H1 (cell line): ENCODE measurements at regions not wholly inside any gene's neighbourhood (a gene's known extent, or its start where the extent isn't known, plus 50 kb on each side); places are given as distances from the start of the nearest gene placed in this dataset.

Experiments
- CTCF ChIA-PET: fragments of 300-600 bp; sonication (Branson Sonifier 250); formaldehyde crosslinking; loops from one replicate; lab custom pipeline; 2021; ENCODE audit not compliant: partially characterized antibody; lab: Charles Lee
- POLR2A ChIA-PET: fragments of 300-600 bp; sonication (Branson Sonifier 250); formaldehyde crosslinking; loops from one replicate; lab custom pipeline; 2021; ENCODE audit warnings: inconsistent platforms; ENCODE audit not compliant: partially characterized antibody; lab: Charles Lee
- DNase-seq, 2 experiments: peaks; one replicate each; pipeline versions ENCODE4 v3.0.0 to v3.0.0-alpha.2; 2010 to 2022; ENCODE audit warnings: low spot score in 2 of 2, low read depth in 1 of 2, mixed read lengths in 1 of 2
- FAIRE-seq: peaks from 2 replicates; lab custom pipeline; 2011; peaks lifted over from hg19 to GRCh38; lab: Jason Lieb, UNC
- H2AFZ ChIP-seq: 2 replicates; pipeline ENCODE4 v1.8.1; 2012; ENCODE audit warnings: low read length, inconsistent platforms
- H2AK5ac ChIP-seq: 2 replicates; pipeline ENCODE4 v1.6.1; 2013; ENCODE audit warnings: low read depth, low read length
- H2BK120ac ChIP-seq: replicated peaks from 2 replicates; pipeline ENCODE3; 2013; ENCODE audit warnings: low read depth, low read length, inconsistent platforms
- H2BK12ac ChIP-seq: 2 replicates; pipeline ENCODE4 v1.6.1; 2013; ENCODE audit warnings: low read depth, low read length
- H2BK15ac ChIP-seq: 2 replicates; pipeline ENCODE4 v1.6.1; 2013; ENCODE audit warnings: low read length
- H2BK20ac ChIP-seq: 2 replicates; pipeline ENCODE4 v1.6.1; 2013; ENCODE audit warnings: low read length
- H2BK5ac ChIP-seq: 2 replicates; pipeline ENCODE4 v1.6.1; 2013; ENCODE audit warnings: low read depth, low read length
- H3K14ac ChIP-seq: 2 replicates; pipeline ENCODE4 v1.6.1; 2013; ENCODE audit warnings: inconsistent platforms; ENCODE audit not compliant: insufficient read length
- H3K18ac ChIP-seq: 2 replicates; pipeline ENCODE4 v1.6.1; 2013; ENCODE audit warnings: low read length; ENCODE audit errors: extremely low read depth
- H3K23ac ChIP-seq: 2 replicates; pipeline ENCODE4 v1.6.1; 2013; ENCODE audit warnings: inconsistent platforms; ENCODE audit not compliant: insufficient read length
- H3K23me2 ChIP-seq: 2 replicates; pipeline ENCODE4 v1.6.1; 2013; ENCODE audit warnings: low read depth, low read length
- H3K27ac ChIP-seq: 2 replicates; pipeline ENCODE4 v1.6.1; 2011; ENCODE audit warnings: low read depth, low read length, inconsistent platforms
- H3K27me3 ChIP-seq, 4 experiments: replicated peaks in 1 of 4; 1 replicate in 1 of 4; 2 replicates in 3 of 4; pipeline versions ENCODE4 v1.6.1 to v1.8.1; 2011 to 2013; ENCODE audit warnings: low read length in 3 of 4, mild to moderate bottlenecking in 3 of 4, inconsistent platforms in 2 of 4, mixed read lengths in 2 of 4, moderate library complexity in 1 of 4; ENCODE audit not compliant: control insufficient read depth in 3 of 4, insufficient read depth in 3 of 4; ENCODE audit errors: extremely low read depth in 1 of 4
- H3K36me3 ChIP-seq, 4 experiments: 2 replicates each; pipeline versions ENCODE4 v1.6.1 to v1.8.1; 2011 to 2013; ENCODE audit warnings: mild to moderate bottlenecking in 4 of 4, low read length in 3 of 4, moderate library complexity in 2 of 4, control low read depth in 1 of 4, inconsistent platforms in 1 of 4; ENCODE audit not compliant: insufficient read depth in 4 of 4, control insufficient read depth in 2 of 4
- H3K4ac ChIP-seq: replicated peaks from 2 replicates; pipeline ENCODE3; 2013; ENCODE audit warnings: low read length, low read depth, mixed read lengths, inconsistent platforms; ENCODE audit not compliant: insufficient read length
- H3K4me1 ChIP-seq, 4 experiments: replicated peaks in 1 of 4; 1 replicate in 1 of 4; 2 replicates in 3 of 4; pipeline versions ENCODE4 v1.6.1 to v1.8.1; 2011 to 2013; ENCODE audit warnings: low read length in 3 of 4, inconsistent platforms in 2 of 4, mixed read lengths in 1 of 4; ENCODE audit not compliant: insufficient read depth in 4 of 4, control insufficient read depth in 3 of 4
- H3K4me2 ChIP-seq, 2 experiments: 2 replicates each; pipeline versions ENCODE4 v1.6.1 to v1.8.1; 2011 to 2013; ENCODE audit warnings: low read depth in 2 of 2, low read length in 2 of 2, control low read depth in 1 of 2, inconsistent platforms in 1 of 2, mild to moderate bottlenecking in 1 of 2; ENCODE audit not compliant: insufficient read depth in 1 of 2
- H3K4me3 ChIP-seq, 4 experiments: fragments of 200-600, 300-600 bp in 1 of 4; sonication (generic), shearing (Covaris generic), sonication (Bioruptor Twin) in 1 of 4; 2 replicates each; pipeline versions ENCODE4 v1.5.1 to v1.8.1; 2011 to 2016; ENCODE audit warnings: low read length in 4 of 4, low read depth in 3 of 4, control low read depth in 2 of 4, inconsistent platforms in 2 of 4, mild to moderate bottlenecking in 2 of 4, mixed read lengths in 1 of 4, moderate library complexity in 1 of 4; ENCODE audit not compliant: insufficient read depth in 2 of 4; ENCODE audit errors: extremely low read depth in 1 of 4
- H3K56ac ChIP-seq: replicated peaks from 2 replicates; pipeline ENCODE3; 2013; ENCODE audit warnings: low read depth, mild to moderate bottlenecking, mixed read lengths, low read length, inconsistent platforms; ENCODE audit not compliant: insufficient read length
- H3K79me1 ChIP-seq: 2 replicates; pipeline ENCODE4 v1.6.1; 2013; ENCODE audit warnings: low read depth, low read length, control low read depth
- H3K79me2 ChIP-seq, 2 experiments: 2 replicates each; pipeline versions ENCODE4 v1.6.1 to v1.8.1; 2012 to 2013; ENCODE audit warnings: low read length in 2 of 2, mild to moderate bottlenecking in 2 of 2, inconsistent platforms in 1 of 2; ENCODE audit not compliant: insufficient read depth in 2 of 2, control insufficient read depth in 1 of 2
- H3K9ac ChIP-seq, 4 experiments: replicated peaks in 1 of 4; 1 replicate in 1 of 4; 2 replicates in 3 of 4; pipeline versions ENCODE4 v1.6.1 to v1.8.1; 2011 to 2013; ENCODE audit warnings: low read depth in 3 of 4, low read length in 3 of 4, control low read depth in 2 of 4, mild to moderate bottlenecking in 2 of 4, moderate library complexity in 2 of 4, inconsistent platforms in 1 of 4; ENCODE audit errors: extremely low read depth in 1 of 4
- H3K9me3 ChIP-seq, 2 experiments: 2 replicates each; pipeline versions ENCODE4 v1.6.1 to v1.8.1; 2012 to 2013; ENCODE audit warnings: mild to moderate bottlenecking in 2 of 2, moderate library complexity in 2 of 2, control low read depth in 1 of 2, inconsistent platforms in 1 of 2, low read depth in 1 of 2, low read length in 1 of 2, mixed read lengths in 1 of 2; ENCODE audit not compliant: insufficient read depth in 2 of 2
- H4K20me1 ChIP-seq, 2 experiments: replicated peaks in 1 of 2; 2 replicates each; pipeline versions ENCODE3 to v1.8.1; 2011 to 2013; ENCODE audit warnings: inconsistent platforms in 2 of 2, low read length in 2 of 2, mild to moderate bottlenecking in 1 of 2; ENCODE audit not compliant: insufficient read depth in 2 of 2, control insufficient read depth in 1 of 2
- H4K5ac ChIP-seq: 2 replicates; pipeline ENCODE4 v1.6.1; 2013; ENCODE audit warnings: low read length, low read depth, mixed read lengths, inconsistent platforms; ENCODE audit not compliant: insufficient read length
- H4K8ac ChIP-seq: 2 replicates; pipeline ENCODE4 v1.8.0; 2013; ENCODE audit warnings: mild to moderate bottlenecking, moderate library complexity, low read length, inconsistent platforms; ENCODE audit not compliant: insufficient read depth; ENCODE audit errors: extremely low read depth
- H4K91ac ChIP-seq: replicated peaks from 2 replicates; pipeline ENCODE3; 2013; ENCODE audit warnings: low read length, mixed read lengths, inconsistent platforms; ENCODE audit not compliant: insufficient read length
- CTBP2 ChIP-seq: IDR thresholded peaks from 2 replicates; pipeline ENCODE4 v1.7.0; 2011; ENCODE audit warnings: borderline replicate concordance, mild to moderate bottlenecking, moderate library complexity, mixed read lengths, low read length; ENCODE audit not compliant: insufficient read depth, insufficient read length
- FOSL1 ChIP-seq: IDR thresholded peaks from 2 replicates; pipeline ENCODE4 v1.6.1; 2011; ENCODE audit warnings: mild to moderate bottlenecking, low read depth, low read length, moderate library complexity; ENCODE audit not compliant: insufficient read depth
- POLR2AphosphoS5 ChIP-seq: IDR thresholded peaks from 2 replicates; pipeline ENCODE4 v1.6.1; 2011; ENCODE audit warnings: low read depth, low read length
- RNF2 ChIP-seq: fragments of 200-900, 300-1000 bp; sonication (generic); IDR thresholded peaks from 2 replicates; pipeline ENCODE4 v1.7.1; 2016; ENCODE audit warnings: borderline replicate concordance, low read depth, mild to moderate bottlenecking, antibody characterized with exemption, low read length; ENCODE audit not compliant: poor library complexity, severe bottlenecking; ENCODE audit errors: missing control alignments
- SIX5 ChIP-seq: IDR thresholded peaks from 2 replicates; pipeline ENCODE4 v1.6.1; 2011; ENCODE audit warnings: mild to moderate bottlenecking, low read depth, low read length
- SP4 ChIP-seq: IDR thresholded peaks from 2 replicates; pipeline ENCODE4 v1.6.1; 2012; ENCODE audit warnings: low read length, inconsistent platforms
- WGBS, 2 experiments: shearing (Covaris generic) in 1 of 2; methylation state at CpG; one replicate each; pipeline versions ENCODE4 v1.1.6 to v1.1.7; 2013 to 2015; ENCODE audit warnings: low lambda C conversion rate in 2 of 2, mixed read lengths in 2 of 2, inconsistent platforms in 1 of 2, low coverage in 1 of 2, missing lambda C conversion rate in 1 of 2; ENCODE audit not compliant: insufficient replicate concordance in 2 of 2, insufficient coverage in 1 of 2, insufficient read length in 1 of 2; ENCODE audit errors: extremely low coverage in 1 of 2, missing lambda C conversion rate in 1 of 2; 5-methylcytosine and 5-hydroxymethylcytosine counted together
- TF ChIP-seq, protein P1 (sequence below), 3 experiments: IDR thresholded peaks; 1 replicate in 2 of 3; 2 replicates in 1 of 3; pipeline versions ENCODE4 v1.5.1 to v1.6.1; 2011; ENCODE audit warnings: low read length in 3 of 3, mild to moderate bottlenecking in 3 of 3, inconsistent platforms in 2 of 3, low read depth in 1 of 3, moderate library complexity in 1 of 3; ENCODE audit not compliant: insufficient read depth in 1 of 3; ENCODE audit errors: control extremely low read depth in 1 of 3

DNA sequence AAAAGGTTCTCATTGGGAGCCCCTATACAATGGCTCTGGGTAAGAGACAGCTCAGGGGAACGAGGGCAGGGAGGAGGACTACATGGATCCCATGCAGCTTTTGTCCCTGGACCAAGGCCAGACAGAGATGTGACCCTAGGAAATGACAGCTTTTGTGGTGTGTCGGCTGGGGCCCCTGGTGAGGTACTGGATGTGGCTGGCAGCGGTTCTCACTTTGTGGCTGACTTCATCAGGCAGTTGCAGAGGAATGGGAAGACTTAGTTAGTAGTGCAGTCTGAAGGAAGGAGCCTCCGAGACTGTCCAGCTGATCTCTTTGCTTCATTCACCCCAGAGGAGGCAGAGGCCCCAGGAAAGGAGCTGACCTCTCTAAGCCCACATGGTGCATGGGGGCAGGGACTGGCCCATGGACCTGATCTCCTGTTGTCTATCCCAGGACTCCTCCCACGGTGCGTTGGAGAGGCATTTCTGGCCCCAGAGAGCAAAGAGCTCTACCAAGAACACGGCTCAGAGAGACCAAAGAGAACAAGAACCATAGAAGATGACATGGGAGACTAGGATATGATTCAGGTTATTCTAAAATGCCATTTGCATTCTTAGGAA, 202.9 kb downstream of the RPS24 start:
- no peaks in the 10 kb centered on the region; a peak in 1 of 7 replicates for H3K27me3 ChIP-seq
- H3K36me3 ChIP-seq = no peaks in the 10 kb centered on the region
- H2AK5ac ChIP-seq = no peak overlapping the region
- no peaks in the 10 kb centered on the region for H3K79me2 ChIP-seq
- H2BK120ac ChIP-seq = no peak overlapping the region
- H3K27ac ChIP-seq = no peak overlapping the region
- POLR2A ChIA-PET = interaction anchor here (0.6 to 0.9 kb wide), 3 partner anchors 196 to 254 kb away, joined by 3 read pairs; no protein-coding TSS in a partner anchor
- no peaks in the 10 kb centered on the region for H3K4me1 ChIP-seq
- no peak overlapping the region for H2BK5ac ChIP-seq
- no peaks in the 10 kb centered on the region for H3K79me1 ChIP-seq
- FAIRE-seq = no peak
- WGBS, 2 experiments = 89% methylated on average over 7 of the region's 7 CpGs; no CpG with 5 or more reads in 1 of the 2 experiments
- no peak for DNase-seq
- H2BK12ac ChIP-seq = no peak overlapping the region
- no peak overlapping the region for H2AFZ ChIP-seq
- CTCF ChIA-PET = interaction anchor here (0.6 to 2.4 kb wide), 11 partner anchors 12 to 966 kb away, joined by 3 to 11 read pairs (median 4); no protein-coding TSS in a partner anchor
- H3K4me2 ChIP-seq = no peak overlapping the region
- no peaks in the 10 kb centered on the region for H4K20me1 ChIP-seq
- no peak overlapping the region for H3K9ac ChIP-seq
- H3K23ac ChIP-seq = no peak overlapping the region
- no peak overlapping the region for H3K4ac ChIP-seq
- H4K5ac ChIP-seq = no peak overlapping the region
- H3K9me3 ChIP-seq = no peaks in the 10 kb centered on the region
- no peak overlapping the region for H3K4me3 ChIP-seq
- H4K91ac ChIP-seq = no peak overlapping the region
- no peak overlapping the region for H3K18ac ChIP-seq
- no peak overlapping the region for H4K8ac ChIP-seq
- no peak overlapping the region for H3K56ac ChIP-seq
- no peak overlapping the region for H3K14ac ChIP-seq
- H2BK15ac ChIP-seq = no peak overlapping the region
- H2BK20ac ChIP-seq = no peak overlapping the region
- no peaks in the 10 kb centered on the region for H3K23me2 ChIP-seq
- TF ChIP-seq FOSL1 = no peak
- no peak for TF ChIP-seq SP4
- TF ChIP-seq, protein P1, sequence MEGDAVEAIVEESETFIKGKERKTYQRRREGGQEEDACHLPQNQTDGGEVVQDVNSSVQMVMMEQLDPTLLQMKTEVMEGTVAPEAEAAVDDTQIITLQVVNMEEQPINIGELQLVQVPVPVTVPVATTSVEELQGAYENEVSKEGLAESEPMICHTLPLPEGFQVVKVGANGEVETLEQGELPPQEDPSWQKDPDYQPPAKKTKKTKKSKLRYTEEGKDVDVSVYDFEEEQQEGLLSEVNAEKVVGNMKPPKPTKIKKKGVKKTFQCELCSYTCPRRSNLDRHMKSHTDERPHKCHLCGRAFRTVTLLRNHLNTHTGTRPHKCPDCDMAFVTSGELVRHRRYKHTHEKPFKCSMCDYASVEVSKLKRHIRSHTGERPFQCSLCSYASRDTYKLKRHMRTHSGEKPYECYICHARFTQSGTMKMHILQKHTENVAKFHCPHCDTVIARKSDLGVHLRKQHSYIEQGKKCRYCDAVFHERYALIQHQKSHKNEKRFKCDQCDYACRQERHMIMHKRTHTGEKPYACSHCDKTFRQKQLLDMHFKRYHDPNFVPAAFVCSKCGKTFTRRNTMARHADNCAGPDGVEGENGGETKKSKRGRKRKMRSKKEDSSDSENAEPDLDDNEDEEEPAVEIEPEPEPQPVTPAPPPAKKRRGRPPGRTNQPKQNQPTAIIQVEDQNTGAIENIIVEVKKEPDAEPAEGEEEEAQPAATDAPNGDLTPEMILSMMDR (IDR thresholded peaks at IDR 0.05; ENCODE audit: control extremely low read depth in 1 of 3, insufficient read depth in 1 of 3, low read depth in 1 of 3, low read length in 3 of 3) = no peak
- no peak for TF ChIP-seq CTBP2
- TF ChIP-seq SIX5 = no peak
- no peak for TF ChIP-seq RNF2
- no peak for TF ChIP-seq POLR2AphosphoS5
